ENCODE measurements at regions not wholly inside any gene's neighbourhood (a gene's known extent, or its start where the extent isn't known, plus 50 kb on each side); places are given as distances from the start of the nearest gene placed in this dataset.

DNA sequence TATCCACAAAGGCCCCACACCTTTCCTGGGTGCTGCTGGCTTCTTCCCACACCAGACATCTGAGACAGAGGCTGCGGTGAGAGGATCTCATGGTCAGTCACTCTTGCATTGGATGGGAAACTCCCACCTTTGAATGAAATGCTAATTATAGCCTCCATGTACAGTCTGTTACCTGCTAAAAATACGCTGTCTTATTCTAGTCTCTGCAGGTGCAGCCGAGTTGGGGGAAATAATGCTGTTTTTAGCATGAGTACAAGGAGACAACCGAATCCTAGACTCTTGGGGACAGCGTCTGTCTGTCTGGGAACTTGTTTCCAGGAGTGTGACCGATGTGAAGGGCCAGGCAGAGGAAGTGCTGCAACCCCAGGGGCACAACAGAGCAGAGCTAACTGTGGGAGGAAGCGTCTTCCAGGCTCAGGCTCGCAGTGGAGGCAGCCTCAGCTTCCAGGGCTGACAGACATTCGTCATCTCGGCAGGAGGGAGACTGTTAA lies 286.2 kb downstream of the PREX1 start:
- no peak for DNase-seq
- peaks cover 28% of the 10 kb centered on the region for H3K27me3 Mint-ChIP-seq
- H3K4me1 Mint-ChIP-seq: no peaks in the 10 kb centered on the region
- no peaks in the 10 kb centered on the region for H3K9me3 Mint-ChIP-seq
- no peak overlapping the region for H3K27ac Mint-ChIP-seq
- no peak overlapping the region for H3K4me3 Mint-ChIP-seq
- H3K36me3 Mint-ChIP-seq (ENCODE audit: low read depth): no peaks in the 10 kb centered on the region
- ATAC-seq: no peak

DNA sequence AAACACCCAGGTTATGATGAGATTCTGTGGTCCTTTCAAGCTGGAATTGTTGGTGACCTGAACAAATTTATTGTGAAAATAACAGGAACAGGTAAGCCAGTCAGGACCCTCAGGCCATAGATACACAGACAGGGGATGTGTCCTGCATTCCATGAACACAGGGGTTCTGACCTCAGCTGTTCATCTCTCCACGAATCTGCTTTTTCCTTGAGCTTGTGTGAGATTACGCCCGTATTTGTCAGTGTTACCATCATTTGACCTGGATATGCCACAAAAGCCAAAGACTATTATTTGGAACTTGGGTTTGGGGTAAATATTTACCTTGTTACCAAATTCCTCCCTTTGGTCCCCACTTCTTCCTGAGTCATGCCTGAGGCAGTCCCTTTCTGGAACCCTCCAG lies 288.9 kb downstream of the PREX1 start:
- Mint-ChIP-seq H3K4me3 (no peak overlapping the region), H3K27me3 (peaks cover 24% of the 10 kb centered on the region), H3K4me1 (no peaks in the 10 kb centered on the region), H3K27ac (no peak overlapping the region), H3K9me3 (no peaks in the 10 kb centered on the region), H3K36me3 (ENCODE audit: low read depth) (no peaks in the 10 kb centered on the region)
- ATAC-seq: no peak
- no peak for DNase-seq

DNA sequence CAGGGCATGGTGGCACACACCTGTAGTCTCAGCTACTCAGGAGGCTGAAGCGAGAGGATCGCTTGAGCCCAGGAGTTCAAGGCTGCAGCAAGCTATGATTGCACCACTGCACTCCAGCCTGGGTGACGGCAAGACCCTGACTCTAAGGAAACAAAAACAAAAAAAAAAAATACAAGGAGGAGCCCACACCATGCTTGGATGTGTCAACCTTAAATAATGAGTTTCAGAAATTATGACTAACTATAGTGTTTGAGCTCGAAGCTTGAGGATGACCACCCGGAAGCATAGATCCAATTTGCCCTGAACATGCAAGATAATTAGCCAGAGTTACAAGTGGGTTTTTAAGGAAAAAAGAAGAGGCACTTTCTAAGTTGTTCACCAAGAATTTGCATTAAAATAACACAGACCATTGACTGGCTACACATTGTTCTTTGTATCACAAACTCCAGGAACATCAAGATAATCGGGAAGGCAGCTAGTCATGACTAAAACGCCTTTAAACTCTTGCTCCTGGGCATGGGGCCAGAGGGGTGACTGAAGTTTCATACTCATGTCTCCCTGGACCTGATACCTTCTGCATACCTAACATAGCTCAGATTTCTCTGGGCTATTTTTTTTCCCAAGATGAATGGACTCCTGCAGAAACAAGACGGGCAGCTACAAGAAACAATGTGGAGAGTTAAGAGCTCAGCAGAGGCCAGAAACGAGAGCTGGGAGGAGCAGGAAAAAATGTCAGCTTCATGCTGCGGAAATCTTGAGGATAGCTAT lies 289.6 kb downstream of the PREX1 start:
- ATAC-seq (no peak), DNase-seq (no peak)
- no peak overlapping the region for H3K27ac Mint-ChIP-seq
- no peaks in the 10 kb centered on the region for H3K36me3 Mint-ChIP-seq (ENCODE audit: low read depth)
- H3K9me3 Mint-ChIP-seq: no peaks in the 10 kb centered on the region
- H3K4me3 Mint-ChIP-seq: no peak overlapping the region
- H3K4me1 Mint-ChIP-seq: no peaks in the 10 kb centered on the region
- H3K27me3 Mint-ChIP-seq: peaks cover 21% of the 10 kb centered on the region

DNA sequence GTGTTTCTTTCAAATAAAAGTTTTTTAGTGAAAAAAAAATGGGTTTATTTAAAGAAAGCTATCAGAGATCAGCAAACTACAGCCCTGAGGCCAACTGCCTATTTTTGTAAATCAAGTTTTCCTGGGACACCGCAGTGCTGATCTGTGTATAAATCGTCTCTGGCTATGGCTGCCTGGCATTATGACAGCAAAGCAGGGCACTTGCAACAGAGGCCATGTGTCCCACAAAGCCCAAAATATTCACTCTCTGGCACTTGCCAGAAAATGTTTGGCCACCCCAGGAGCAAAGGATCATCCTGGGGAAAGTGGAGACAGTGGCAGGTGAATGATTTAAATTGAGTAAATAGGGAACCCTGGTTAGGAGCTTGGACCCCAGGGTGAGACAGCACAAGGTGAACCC lies 291.6 kb downstream of the PREX1 start:
- Mint-ChIP-seq H3K9me3 (no peaks in the 10 kb centered on the region), H3K36me3 (ENCODE audit: low read depth) (no peaks in the 10 kb centered on the region), H3K4me1 (peaks cover 8% of the 10 kb centered on the region), H3K27ac (no peak overlapping the region), H3K4me3 (no peak overlapping the region), H3K27me3 (peaks cover 7% of the 10 kb centered on the region)
- DNase-seq (no peak), ATAC-seq (no peak)

DNA sequence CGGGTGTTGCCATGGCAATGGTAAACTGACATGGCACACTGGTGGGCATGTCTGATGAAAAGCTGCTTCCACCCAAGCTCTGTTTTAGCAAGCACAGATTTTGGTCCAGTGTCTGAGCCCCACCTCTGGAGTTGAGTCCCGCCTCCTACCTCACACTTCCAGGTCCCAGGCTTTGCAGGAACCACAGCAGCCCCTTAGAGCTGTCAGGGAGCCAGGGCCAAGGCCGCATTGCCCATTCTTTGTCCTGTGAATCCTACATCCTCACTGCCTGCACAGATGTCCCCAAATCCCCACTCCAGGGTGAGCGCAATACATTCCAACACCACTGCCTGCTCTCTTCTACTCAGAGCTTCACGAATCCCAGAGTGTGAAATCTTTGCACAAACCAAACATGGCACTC lies 292.2 kb downstream of the PREX1 start:
- no peak for DNase-seq

DNA sequence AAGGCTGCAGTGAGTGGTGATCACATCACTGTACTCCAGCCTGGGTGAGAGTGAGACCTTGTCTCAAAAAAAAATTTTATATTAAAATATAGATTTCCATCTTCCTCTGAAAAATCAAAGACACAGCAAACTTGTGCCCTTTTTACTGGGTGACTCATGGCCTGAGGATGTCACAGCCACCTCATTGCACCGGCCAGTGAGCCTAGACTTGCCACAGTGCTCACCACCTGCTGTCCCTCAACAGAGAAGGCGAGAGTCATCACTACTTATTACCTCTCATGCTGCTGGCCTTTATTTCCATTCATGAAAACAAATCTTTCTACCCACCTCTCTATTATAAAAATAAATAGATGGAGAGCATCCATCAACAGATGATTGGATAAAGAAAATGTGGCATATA lies 295.8 kb downstream of the PREX1 start:
- no peaks in the 10 kb centered on the region for H3K36me3 Mint-ChIP-seq (ENCODE audit: low read depth)
- peaks cover 11% of the 10 kb centered on the region for H3K4me1 Mint-ChIP-seq
- H3K27ac Mint-ChIP-seq: no peak overlapping the region
- no peak overlapping the region for H3K4me3 Mint-ChIP-seq
- ATAC-seq (peak; percentile 49), DNase-seq (no peak)
- H3K27me3 Mint-ChIP-seq: peaks cover 7% of the 10 kb centered on the region
- H3K9me3 Mint-ChIP-seq: no peaks in the 10 kb centered on the region

More for the DNA sequence above, 292.2 kb downstream of the PREX1 start:
- Mint-ChIP-seq H3K9me3 (no peaks in the 10 kb centered on the region), H3K4me3 (no peak overlapping the region), H3K4me1 (peaks cover 11% of the 10 kb centered on the region), H3K27me3 (peaks cover 7% of the 10 kb centered on the region), H3K27ac (no peak overlapping the region), H3K36me3 (ENCODE audit: low read depth) (no peaks in the 10 kb centered on the region)
- ATAC-seq: no peak

DNA sequence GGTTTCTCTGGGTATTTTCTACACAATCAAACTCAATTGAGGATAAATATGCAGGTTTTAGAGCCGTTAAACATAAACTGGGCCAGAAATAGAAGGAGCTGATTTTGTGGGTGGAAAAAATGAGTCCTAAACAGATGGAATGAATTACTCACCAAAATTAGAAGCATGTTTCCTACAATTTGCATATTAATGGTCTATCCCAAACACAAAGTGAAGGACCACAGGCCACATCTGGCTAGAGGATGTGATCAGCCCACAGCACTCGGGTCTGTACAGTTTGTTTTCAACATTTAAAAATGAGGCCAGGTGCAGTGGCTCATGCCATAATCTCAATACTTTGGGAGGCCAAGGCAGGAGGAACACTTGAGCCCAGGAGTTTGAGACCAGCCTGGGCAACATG lies 296.3 kb downstream of the PREX1 start:
- Mint-ChIP-seq H3K27ac (peak overlapping the region; percentile 3), H3K4me3 (no peak overlapping the region), H3K4me1 (peaks cover 11% of the 10 kb centered on the region), H3K27me3 (peaks cover 7% of the 10 kb centered on the region), H3K9me3 (no peaks in the 10 kb centered on the region), H3K36me3 (ENCODE audit: low read depth) (no peaks in the 10 kb centered on the region)
- ATAC-seq: no peak
- no peak for DNase-seq

DNA sequence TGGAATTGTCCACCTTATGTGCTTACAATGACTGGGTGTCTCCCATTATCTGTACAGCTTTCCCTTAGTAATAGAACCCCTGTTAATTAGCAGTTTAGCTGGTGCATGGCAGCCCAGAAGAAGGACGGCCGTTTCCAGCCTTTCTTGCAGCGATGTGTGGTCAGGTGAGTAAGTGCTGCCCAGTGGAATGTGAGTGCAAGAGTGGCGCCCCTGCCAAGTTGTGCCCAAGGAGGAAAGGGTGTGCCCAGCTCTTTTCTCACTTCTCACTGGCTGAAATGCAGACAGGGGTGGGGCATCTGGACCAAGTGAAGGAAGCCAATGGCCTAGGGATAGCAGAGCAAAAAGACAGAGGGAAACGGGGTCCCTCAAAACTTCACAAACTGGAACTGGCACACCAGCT lies 296.8 kb downstream of the PREX1 start:
- peaks cover 7% of the 10 kb centered on the region for H3K27me3 Mint-ChIP-seq
- H3K36me3 Mint-ChIP-seq (ENCODE audit: low read depth): no peaks in the 10 kb centered on the region

DNA sequence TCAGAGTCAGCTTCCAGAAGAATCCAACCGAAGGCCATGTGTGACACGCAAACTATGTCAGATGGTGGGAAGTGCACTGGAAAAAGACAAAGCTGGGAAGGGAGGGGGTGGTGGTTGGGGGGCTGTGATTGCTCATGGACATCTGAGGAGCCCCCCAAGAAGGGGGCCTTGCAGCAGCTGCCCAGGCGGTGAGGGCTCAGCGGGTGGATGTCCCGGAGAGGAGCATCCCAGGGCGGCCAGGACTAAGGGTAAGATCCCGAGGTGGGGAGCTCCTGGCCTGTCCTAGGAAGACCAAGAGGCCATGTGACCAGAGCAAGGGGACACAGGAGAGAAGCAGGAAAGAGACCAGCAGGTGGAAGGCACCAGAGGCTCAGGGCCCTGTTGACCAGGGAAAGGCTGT lies 299.5 kb downstream of the PREX1 start:
- Mint-ChIP-seq H3K4me1 (peaks cover 11% of the 10 kb centered on the region), H3K4me3 (no peak overlapping the region), H3K27me3 (peaks cover 5% of the 10 kb centered on the region), H3K36me3 (ENCODE audit: low read depth) (no peaks in the 10 kb centered on the region), H3K27ac (no peak overlapping the region), H3K9me3 (no peaks in the 10 kb centered on the region)
- ATAC-seq (no peak), DNase-seq (no peak)

More for the DNA sequence above, 296.8 kb downstream of the PREX1 start:
- no peak for ATAC-seq
- DNase-seq: no peak
- Mint-ChIP-seq H3K9me3 (no peaks in the 10 kb centered on the region), H3K4me3 (no peak overlapping the region), H3K27ac (no peak overlapping the region), H3K4me1 (peaks cover 11% of the 10 kb centered on the region)

DNA sequence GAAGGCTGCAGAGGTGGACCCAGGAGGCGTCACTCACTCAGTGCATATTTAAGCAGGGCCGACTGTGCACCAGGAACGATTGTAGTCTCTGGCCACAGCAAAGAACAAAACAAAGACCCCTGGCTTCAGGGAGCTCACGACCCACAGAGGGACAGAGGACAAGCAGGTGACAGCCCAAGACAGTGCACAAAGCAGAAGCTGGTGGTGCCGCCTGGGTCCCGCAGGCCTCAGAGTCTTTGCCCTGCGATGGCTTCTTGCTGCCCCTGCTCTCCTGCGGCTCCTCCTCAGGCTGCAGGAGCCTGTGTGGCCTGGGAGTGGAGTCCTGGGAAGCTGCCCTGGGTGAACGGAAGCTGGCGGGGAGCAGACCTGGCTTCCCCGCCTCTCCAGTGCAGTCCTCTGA lies 300.0 kb downstream of the PREX1 start:
- Mint-ChIP-seq H3K4me1 (peaks cover 11% of the 10 kb centered on the region), H3K27ac (no peak overlapping the region), H3K9me3 (no peaks in the 10 kb centered on the region), H3K36me3 (ENCODE audit: low read depth) (no peaks in the 10 kb centered on the region), H3K4me3 (no peak overlapping the region), H3K27me3 (peaks cover 5% of the 10 kb centered on the region)
- ATAC-seq (no peak), DNase-seq (no peak)

DNA sequence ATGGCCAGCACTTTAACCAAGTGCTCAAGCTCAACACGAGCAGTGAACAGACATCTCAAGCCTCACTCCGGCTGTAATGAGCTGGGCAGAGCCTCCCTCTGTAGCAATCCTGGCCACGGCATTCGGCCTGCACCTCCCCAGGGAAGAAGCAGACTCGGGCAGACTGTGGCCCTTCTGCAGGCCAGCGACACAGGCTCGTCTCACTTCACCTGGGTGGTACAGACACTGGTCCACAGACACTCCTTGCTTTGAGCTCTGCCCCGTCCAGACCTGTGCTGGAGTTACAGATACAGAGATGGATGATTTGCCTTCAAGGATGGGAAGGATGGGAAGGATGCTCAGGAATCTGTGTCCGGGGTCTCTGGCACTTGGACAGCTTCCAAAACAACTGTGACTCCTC lies 300.9 kb downstream of the PREX1 start:
- no peak for ATAC-seq
- Mint-ChIP-seq H3K36me3 (ENCODE audit: low read depth) (no peaks in the 10 kb centered on the region), H3K4me3 (no peak overlapping the region), H3K27ac (no peak overlapping the region), H3K4me1 (peaks cover 9% of the 10 kb centered on the region), H3K9me3 (no peaks in the 10 kb centered on the region), H3K27me3 (peaks cover 7% of the 10 kb centered on the region)
- DNase-seq: no peak

DNA sequence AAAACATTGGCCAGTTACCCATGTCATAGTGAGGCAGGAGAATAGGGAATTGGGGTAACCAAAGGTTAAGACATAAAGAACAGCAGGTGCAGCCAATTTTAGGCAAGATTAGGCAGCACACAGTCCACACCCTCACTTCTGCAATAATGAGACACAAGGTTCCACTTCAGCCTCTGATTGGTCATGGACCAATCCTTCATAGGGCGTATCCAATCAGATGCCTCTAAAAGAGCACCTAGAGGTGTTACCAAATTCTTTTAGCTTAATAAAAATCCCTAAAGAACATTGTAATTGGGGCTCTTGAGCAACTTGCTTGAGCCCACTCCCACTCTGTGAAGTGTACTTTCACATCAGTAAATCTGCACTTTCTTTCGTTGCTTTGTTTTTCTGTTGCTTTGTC lies 302.4 kb downstream of the PREX1 start:
- Mint-ChIP-seq H3K27me3 (peaks cover 10% of the 10 kb centered on the region), H3K27ac (no peak overlapping the region), H3K4me3 (no peak overlapping the region), H3K4me1 (no peaks in the 10 kb centered on the region), H3K9me3 (no peaks in the 10 kb centered on the region), H3K36me3 (ENCODE audit: low read depth) (no peaks in the 10 kb centered on the region)
- ATAC-seq: no peak
- DNase-seq: no peak

DNA sequence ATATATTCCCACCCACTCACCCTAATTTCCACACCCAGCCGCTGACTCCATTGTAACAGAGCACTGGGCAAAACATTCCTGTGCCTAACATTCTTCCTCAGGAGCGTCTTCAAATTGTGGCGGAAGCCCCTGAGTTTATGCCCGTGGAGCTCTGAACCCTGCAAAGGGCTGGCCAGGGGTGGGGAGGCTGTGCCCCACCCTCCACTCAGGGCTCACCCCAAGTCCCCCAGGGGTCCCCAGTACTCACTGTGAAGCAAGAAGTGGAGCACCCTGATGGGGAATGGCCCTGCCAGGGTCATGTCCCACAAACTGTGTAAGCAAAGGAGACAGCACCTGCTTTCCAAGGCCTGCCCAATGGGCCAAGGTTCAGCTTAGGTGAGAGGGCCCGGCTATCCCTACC lies 303.2 kb downstream of the PREX1 start:
- ATAC-seq (no peak), DNase-seq (no peak)
- Mint-ChIP-seq H3K27me3 (peaks cover 12% of the 10 kb centered on the region), H3K4me1 (no peaks in the 10 kb centered on the region), H3K36me3 (ENCODE audit: low read depth) (no peaks in the 10 kb centered on the region), H3K4me3 (no peak overlapping the region), H3K9me3 (no peaks in the 10 kb centered on the region), H3K27ac (no peak overlapping the region)

DNA sequence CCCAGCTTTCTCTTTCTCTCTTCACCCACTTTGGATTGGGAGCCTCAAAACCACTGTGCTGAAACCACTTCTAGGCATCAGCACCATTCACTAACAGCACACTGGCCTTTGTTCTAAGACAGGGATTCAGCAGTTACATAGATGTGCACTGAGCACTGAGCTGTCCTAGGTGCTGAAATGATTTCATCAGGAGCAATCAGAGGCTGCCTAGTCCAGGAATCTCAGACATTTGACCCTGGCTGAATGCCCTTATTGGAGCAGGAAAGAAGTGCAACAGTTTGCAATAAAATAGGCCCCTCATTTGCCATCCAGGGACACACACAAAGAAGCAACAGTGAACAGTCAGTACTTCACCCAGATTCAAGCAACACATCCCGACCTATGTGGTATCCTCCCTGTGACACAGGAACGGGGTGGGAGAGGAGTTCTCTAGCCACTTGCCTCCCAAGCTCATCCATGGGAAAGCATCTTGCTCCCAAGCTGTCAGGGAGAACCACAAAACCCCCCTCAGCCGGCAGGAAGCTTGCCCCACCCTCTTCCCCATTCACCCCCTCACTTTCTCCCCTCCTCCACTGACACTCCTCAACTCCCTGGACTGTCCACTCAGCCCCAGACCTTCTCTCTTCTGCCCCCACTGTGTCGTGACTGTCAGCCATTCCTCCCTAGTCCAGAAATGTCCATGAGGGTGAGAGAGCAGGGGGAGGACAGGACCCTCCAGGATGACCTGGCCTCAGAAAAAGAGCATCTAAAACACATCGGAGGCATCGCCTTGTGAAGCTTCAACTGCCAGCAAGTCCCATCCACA lies 304.4 kb downstream of the PREX1 start:
- Mint-ChIP-seq H3K4me1 (no peaks in the 10 kb centered on the region), H3K4me3 (no peak overlapping the region), H3K36me3 (ENCODE audit: low read depth) (no peaks in the 10 kb centered on the region), H3K9me3 (no peaks in the 10 kb centered on the region), H3K27ac (no peak overlapping the region), H3K27me3 (peaks cover 9% of the 10 kb centered on the region)
- no peak for DNase-seq
- no peak for ATAC-seq

DNA sequence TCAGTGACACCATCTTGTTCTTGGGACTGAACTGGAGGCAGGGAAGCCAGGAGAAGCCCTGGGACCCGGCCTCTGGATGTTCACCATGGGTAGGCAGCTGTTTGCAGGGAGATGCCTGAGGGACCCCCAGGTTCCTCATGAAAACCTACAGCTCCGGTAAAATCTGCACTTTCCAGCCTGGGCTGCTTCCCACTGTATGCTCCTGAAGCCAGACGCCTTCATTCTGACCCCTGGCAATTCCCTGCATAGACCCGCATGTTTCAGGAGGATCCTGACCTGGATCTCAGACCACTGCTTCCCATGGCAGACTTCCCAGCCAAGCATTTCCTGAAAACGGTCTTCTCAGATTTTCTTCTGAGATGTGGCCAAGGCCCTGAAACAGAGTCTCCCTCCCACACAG lies 306.7 kb downstream of the PREX1 start:
- DNase-seq (no peak), ATAC-seq (no peak)
- Mint-ChIP-seq H3K4me3 (no peak overlapping the region), H3K9me3 (no peaks in the 10 kb centered on the region), H3K4me1 (peaks cover 2% of the 10 kb centered on the region), H3K27ac (no peak overlapping the region), H3K36me3 (ENCODE audit: low read depth) (no peaks in the 10 kb centered on the region), H3K27me3 (peaks cover 12% of the 10 kb centered on the region)
